ENCODE measurements at regions not wholly inside any gene's neighbourhood (a gene's known extent, or its start where the extent isn't known, plus 50 kb on each side); places are given as distances from the start of the nearest gene placed in this dataset.

GRCh38 chr5:144582066-144582465 is 411.4 kb downstream of the KCTD16 start:
- DNase-seq: no peak

- no peak for DNase-seq
Observed at GRCh38 chr5:144581044-144581443, 410.4 kb downstream of the KCTD16 start.

GRCh38 chr5:144577676-144578075 is 407.0 kb downstream of the KCTD16 start:
- no peak for DNase-seq

GRCh38 chr5:144575736-144576135 is 405.1 kb downstream of the KCTD16 start:
- DNase-seq: no peak

GRCh38 chr5:144567421-144567780 is 396.7 kb downstream of the KCTD16 start:
- DNase-seq: no peak

GRCh38 chr5:144566747-144567420 is 396.2 kb downstream of the KCTD16 start:
- no peak for DNase-seq

- DNase-seq: peak; percentile 93
Observed at GRCh38 chr5:144549580-144549979, 378.9 kb downstream of the KCTD16 start.

GRCh38 chr5:144548936-144549335 is 378.3 kb downstream of the KCTD16 start:
- DNase-seq: no peak

GRCh38 chr5:144547098-144547499 is 376.4 kb downstream of the KCTD16 start:
- DNase-seq: no peak

- DNase-seq: no peak
Observed at GRCh38 chr5:144538845-144539244, 368.2 kb downstream of the KCTD16 start.
